HG03103 (cell line): ENCODE measurements at regions not wholly inside any gene's neighbourhood (a gene's known extent, or its start where the extent isn't known, plus 50 kb on each side); places are given as distances from the start of the nearest gene placed in this dataset.

Experiments used
- ATAC-seq: cut with Tn5 transposase; IDR thresholded peaks from one replicate; pipeline ENCODE4 v1.9.1; 2021; ENCODE audit warnings: low read depth; ENCODE audit not compliant: unreplicated experiment

DNA sequence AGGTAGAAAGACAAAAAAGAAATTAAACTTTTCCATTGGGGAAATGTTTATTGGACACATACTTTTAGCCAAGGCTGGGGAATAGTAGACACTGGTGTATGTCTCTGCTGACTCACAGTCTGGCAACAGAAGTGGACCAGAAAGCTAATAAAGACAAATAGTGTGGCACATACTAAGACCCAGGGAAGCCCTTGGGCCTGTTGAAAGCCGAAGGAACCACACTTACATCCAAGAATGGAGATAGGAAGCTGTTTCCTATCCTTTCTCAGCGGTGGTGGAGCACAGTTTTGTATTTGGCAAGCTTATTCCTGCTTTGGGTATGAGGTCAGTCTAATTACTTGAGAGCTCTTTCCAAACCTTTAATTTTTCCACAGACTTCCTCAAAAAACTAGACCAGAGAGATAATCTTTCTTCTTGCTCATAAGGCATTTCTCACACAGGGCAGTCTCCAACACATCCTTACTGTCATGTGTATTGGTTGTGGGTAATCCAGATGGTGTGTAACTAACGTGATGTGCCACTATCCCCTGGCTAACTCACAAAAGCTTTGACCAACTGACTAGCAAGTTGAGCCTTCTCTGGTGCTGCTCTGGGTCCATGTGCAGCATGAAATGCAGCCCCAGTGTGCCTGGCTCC lies 279.1 kb upstream of the IGF1R start:
- ATAC-seq: no peak

DNA sequence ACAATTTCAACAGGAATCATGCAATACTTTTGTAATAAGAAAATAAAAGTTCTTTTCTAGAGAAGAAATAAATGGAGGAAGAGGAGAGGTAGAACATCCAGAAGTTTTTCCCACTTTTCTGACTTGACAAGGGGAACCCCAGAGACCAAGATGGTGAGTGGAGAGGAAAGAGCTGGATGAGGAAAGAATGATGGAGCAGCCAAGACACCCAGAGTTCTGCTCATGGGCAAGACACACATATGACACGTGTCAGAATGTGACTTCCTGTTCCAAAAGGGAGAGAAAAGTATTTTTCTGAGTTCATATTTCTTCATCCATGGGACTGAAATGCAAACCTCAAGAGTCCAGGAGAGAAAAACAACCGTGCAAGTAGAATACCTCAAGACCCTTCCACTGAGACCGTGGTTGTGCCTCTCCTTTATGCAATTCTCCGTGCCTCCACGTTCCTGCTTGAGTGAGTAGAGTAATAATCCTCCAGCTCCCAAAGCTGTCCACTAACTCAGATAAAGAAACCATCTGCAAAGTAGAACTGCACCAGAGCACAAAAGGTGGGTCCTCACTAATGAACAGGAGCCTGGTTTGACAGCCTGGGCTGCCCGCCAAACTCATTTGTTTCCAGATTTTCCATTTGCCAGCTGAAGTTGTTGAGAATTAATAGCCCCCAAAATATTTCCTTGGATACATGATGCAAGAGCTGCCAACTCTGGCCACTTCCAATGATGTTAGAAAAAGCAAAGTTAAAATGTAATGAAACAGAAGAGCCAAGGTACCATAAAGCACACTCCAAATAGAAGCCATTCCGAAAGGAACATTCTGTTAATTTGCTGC lies 272.6 kb upstream of the IGF1R start:
- no peak for ATAC-seq

DNA sequence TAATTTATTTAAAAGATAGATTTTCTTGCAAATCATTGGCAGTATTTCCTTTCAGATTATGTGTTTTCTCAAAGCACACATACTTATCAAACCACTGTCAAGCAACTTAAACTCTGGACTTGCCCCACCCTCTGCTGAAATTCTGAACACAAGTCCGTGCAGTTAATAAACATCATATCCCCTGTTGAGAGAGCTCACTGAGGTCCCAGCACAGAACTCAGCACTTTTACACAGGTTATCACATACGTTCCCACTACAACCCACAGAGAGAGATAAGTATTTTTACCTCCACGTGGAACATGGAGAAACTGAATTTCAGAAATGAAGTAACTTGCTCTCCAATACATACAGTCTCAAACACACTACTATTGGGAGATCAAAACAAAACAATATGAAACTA lies 267.6 kb upstream of the IGF1R start:
- no peak for ATAC-seq

DNA sequence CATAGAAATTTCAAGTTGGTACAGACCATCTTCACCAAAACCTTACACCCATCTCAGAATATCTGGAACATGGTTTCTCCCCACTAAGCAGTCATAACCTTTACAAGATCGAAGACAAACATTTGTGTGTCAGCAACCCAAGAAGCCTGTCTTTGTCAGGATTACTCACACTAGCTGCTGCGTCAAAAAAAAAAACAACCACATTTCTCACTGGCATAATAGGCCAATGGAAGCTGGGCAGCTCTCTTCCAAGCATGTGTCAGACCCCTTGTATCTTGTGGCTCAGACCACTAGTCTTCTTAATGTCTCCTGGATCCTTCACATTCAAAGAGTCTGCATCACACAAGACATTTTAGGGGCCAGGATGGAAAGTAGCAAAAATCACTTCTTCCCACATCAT lies 266.9 kb upstream of the IGF1R start:
- ATAC-seq: no peak

DNA sequence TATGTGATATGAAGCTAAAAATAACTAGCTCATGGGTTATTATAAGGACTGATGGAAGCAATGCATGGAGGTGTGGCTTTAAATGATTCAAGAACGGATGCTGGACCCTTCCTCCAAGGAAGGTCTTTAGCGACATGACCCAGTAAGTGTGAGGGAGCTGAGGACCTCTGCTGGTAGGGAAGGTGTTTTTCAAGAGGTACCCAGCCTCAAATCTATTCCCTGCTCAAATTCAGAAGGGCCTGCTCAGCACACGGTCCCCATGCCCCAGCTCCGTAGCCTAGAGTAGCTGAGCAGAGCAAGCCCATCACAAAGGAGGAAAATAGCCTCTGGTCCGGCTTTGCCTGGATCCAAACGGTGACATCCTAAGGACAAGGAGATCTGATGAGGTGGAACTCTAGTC lies 266.2 kb upstream of the IGF1R start:
- no peak for ATAC-seq

DNA sequence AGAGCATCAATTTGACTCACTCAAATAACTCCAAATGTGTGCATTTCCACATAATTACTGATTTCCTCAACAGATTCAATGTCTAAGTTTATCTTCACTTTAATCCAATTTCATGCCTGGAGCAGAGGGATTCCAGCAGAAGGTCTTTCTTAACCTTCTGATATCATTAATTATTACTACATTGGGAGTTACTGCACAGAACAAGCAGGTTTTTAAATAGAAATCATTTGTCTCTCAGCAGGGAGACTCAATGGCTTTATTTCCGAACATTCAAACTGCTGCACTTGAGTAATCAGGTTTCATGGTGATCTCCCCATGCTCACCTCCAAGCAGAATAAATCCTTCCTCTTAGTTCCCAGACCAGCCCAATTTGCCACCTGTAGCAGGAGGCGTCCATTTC lies 264.8 kb upstream of the IGF1R start:
- ATAC-seq: no peak

DNA sequence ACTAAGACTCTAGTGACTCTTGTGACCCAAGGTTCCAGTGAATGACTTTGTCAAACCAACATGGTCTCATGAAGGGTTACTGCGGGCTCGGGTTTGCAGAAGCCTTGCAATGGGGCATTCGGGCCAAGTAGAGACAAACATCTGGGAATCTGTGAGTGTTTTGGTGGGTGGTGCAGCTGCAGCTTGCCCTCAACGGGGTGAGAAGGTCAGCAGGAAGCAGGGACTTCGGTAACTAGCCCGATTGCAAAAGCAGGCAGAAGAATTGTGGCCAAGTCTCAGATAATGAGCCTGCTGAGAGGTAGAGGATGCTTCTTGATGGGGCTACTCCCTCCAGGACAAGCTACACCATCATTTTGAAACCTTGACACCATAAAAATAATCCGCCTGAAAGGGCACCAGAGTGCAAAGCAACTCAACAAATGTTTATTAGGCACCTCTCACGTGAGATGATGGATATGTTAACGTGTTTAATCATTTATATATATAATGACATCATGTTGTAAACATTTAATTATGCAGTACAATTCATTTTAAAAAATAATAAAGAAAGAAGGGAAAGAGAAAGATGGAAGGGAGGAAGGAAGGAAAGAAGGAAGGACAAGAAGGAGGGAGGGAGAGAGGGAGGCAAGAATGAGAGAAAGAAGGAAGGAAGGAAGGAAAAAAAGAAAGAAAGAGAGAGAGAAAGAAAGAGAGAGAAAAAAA lies 263.9 kb upstream of the IGF1R start:
- ATAC-seq: no peak

DNA sequence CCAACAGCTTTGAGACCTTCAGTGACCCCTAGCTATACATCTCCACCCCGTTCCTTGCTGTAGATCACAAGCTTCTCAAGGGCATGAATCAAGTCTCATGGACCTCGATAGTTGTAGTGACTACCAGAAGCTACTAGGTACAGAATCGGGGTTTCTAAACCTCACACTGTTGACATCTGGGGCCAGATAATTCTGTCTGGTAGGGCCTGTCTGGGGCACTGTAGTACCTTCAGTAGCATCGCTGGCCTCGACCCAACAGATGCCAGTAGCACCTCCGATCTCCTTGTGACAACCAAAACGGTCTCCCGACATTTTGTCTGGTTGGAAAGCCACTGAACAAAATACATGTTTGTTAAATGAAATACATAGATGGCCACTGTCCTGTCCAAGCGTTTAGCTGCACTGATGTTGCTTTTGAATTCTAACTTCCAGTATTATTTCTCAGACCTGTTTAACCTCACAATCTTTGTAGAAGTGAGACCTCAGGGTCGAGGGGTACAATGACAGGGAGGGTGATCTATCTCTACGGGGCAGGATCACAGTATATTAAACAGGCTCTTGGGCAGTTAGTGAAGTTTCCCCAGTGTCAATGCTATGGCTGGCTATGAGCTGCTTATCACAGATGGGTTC lies 262.5 kb upstream of the IGF1R start:
- ATAC-seq: no peak

DNA sequence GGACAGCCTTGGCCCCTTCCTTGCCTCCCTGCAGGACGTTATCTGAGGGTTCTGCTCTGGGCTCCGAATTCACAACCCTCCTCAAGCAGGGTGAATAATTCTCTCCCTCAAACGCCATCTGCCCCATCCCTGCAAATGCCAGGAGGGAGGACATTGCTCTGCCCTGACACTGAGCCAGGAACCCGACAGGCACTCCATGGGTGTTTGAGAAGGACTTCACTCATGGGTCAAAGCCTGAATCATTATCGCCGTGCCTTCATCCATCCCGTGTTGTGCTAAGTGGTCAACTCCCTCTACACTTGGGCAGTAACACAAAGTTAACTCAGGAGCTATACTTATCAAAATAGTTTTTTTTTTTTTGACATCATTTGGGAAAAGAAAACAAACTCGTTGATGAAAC lies 261.8 kb upstream of the IGF1R start:
- ATAC-seq: no peak

DNA sequence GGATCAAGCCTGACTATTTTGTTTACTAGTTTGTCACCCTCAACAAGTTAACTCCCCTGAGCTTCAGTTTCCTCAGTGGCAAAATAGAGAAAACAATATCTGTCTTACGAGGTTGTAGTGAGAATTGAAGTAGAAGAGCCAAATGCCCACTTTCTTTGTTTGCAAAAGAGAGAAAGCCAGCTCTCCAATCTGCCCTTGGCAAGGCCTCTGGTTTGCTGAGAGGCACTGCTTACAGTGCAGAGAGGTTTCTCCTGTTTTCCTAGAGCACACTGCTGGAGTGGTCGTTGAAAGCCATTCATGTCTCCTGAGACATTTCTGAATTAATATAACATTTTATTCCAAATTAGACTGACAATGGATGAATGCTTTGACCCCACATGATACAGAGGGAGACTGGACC lies 260.5 kb upstream of the IGF1R start:
- no peak for ATAC-seq

DNA sequence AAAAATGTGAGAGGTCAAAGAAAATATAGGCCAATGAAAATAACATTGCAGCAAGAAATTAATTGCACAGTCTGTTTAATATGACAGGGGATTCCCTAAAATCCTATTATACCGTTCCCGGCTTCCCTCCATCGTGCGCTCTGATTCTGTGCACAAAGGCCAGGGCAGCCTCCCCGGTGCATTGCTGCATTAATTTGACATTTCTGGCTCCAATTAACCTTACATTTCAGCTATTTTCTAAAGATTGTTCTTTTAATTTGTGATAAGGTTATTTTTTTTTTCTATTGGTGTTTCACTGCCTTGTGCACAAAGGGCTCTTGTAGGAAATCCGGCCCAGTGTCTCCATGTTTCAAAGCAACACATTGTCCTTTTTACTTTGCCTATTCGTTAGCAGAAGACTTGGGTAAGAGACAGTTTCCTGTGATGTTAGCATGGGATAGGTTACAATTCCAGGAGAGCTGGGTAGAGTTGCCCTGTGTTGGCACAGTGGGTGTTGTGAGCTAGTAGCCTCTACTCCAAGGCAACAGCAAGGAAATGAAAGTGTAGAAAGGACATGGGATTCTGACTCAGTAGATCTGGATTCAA lies 257.3 kb upstream of the IGF1R start:
- no peak for ATAC-seq

DNA sequence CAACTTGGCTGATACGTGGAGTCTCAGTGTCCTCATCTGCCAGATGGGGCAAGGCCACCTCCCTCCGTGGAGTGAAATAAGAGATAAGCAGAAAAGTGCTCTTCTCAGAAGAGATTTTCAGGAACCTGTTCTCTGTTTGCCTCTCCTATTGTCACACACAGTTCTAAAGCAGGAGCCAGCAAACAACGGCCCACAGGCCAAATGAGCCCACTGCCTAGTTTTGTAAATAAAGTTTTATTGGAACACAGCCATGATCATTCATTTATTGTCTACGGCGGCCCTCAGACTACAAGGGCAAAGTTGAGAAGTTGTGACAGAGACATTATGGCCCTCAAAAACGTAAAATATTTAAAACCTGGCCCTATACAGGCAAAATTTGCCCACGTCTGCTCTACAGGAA lies 256.8 kb upstream of the IGF1R start:
- ATAC-seq: no peak

DNA sequence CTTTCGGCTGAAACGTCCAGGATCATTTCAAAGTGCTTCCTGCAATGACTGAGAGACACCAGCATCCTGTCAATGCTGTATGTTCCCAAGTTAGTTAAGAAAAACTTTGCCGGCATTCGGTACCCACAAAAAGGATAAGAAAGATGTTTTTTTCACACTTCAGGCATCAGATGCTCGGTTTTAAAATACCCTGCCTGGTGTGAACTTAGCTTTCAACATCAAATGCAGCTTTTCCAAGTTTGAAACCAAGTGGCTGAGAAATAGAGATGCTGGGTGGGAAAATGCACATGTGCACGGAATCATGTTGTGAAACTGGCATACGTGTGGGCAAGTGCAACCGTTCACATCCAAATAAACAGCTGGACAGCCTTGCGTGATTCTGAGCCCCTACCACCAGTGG lies 254.9 kb upstream of the IGF1R start:
- no peak for ATAC-seq

DNA sequence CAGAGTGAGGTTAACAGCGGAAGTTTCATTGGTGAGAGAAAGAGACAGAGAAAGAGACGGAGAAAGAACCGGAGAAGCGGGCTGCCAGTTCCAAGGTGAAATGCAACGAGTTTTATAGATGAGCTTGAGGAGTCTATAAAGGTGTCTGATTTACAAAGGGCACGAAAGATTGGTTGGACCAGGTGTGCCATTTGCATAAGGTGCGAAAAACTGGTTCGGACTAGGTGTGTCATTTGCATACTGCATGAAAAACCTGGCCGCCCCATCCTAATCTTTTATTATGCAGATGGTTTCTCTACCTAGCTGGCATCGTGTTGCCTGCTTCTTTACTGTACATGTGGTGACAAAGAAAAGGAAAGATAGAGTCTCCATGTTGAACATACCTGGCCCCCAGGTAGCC lies 253.8 kb upstream of the IGF1R start:
- no peak for ATAC-seq

DNA sequence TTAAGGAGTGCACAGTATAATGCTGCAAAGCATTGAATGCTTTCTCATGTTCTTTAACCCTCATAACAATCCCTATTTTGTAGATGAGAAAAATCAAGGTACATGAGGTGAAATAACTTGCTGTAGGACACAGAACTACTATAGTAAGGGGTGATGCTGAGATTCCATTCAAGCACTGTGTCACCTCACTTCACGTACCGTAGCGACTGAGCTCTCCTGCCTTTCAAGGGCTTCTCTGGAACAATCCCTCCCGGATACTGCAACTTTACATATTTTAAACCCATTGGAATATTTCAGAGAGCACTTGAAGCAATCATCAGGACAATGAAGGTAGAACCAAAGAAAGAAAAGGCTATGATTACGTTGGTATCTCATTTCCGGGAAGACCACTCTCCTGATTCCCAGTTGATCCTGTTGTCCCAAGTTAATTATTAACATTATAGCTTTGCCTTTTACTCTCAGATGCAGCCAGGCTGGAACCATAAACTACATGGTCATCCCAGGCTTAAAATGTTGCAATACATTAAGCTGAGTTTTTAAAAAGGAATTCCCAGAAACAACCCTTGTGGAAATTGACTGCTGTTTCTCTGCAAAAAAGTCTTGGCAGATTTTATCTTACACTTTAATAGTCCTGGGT lies 252.2 kb upstream of the IGF1R start:
- no peak for ATAC-seq

DNA sequence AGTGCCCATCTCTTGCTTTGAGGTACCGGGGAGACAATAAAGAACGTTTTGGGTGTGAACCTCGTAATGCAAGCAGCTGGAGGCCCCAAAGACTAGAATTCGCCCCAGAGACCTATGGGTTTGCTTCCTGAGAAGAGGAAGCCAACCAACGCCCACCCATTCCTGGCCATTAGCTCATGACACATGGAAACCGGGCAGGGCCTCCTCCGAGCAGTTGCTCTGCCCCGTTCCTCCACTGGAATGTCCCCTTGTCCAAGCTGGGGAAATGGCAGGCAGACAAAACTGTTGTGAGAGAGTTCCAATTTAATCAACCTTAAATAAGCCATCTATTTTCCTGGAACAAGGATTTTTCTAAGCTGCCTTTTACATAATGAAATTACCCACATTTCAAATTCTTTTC lies 250.9 kb upstream of the IGF1R start:
- ATAC-seq: no peak

DNA sequence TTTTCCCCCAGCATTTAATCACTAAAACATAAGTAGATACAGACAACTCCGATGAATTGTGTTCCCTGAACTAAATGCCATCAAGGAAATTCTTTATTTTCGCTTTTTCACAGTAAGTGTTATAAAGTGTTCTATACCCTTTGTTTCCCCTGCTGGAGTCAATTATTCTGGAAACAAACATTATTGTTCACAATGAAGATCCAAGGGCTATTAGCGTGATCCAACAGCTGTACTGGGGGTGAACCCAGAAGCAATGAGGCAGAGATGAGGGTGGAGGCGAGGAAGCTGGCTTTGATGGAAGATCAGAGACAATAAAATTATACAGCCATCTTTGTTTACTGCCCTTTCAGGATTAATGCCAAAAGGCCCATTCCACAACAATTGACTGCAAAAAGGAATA lies 250.3 kb upstream of the IGF1R start:
- no peak for ATAC-seq

DNA sequence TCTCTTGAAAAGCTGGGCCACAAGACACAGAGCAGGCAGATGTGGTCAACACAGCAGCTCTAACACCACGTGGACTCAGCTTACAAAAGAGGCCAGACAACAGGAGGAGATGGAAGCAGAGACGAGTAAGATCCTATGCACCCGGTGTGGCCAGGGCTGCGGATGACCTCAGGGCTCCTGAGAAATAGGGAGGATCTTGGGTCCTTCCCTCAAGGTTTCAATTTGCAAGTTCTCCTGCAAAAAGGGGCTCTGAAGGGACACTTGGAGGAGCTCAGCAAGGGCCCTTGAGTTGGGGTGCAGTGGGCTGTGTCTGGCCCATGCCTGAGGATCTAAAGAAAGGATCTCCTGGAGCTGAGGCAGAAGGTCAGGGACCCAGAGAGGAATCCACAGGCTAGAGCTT lies 249.5 kb upstream of the IGF1R start:
- no peak for ATAC-seq

DNA sequence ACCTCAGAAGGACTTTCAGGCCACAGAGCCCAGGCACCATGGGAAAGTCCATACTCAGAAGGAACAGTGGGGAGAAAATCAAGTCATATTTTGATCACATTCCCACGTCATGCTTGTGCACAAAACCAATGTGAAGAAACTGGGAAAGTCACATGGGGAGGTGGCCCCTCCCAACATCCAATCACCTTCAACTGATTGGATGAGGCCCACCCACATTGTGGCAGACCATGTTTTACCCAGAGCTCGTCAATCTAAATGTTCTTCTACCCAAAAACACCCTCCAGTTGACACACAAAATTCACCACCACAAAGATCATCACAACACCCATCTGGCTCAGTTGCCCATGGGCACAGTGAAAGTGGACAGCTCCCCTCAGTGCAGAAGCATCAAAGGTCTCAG lies 248.2 kb upstream of the IGF1R start:
- ATAC-seq: no peak

DNA sequence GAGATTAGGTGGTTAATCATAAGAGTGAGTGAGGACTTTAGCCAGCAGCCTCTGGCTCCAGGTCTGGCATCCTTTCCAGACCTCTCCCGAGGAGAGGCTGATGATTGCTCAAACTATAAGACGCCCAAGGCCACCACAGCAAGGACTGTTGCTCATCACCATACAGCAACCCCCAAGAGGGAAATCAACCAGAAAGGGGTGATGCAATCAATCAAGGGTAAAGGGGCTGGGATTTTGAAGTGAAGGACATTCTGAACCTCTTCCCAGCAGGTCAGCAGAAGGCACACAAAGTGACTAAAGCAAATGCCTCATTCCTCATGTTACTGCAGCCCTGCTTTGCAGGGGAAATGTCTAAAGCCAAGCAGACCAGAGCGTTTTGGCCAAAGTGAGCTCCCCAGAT lies 247.3 kb upstream of the IGF1R start:
- no peak for ATAC-seq

DNA sequence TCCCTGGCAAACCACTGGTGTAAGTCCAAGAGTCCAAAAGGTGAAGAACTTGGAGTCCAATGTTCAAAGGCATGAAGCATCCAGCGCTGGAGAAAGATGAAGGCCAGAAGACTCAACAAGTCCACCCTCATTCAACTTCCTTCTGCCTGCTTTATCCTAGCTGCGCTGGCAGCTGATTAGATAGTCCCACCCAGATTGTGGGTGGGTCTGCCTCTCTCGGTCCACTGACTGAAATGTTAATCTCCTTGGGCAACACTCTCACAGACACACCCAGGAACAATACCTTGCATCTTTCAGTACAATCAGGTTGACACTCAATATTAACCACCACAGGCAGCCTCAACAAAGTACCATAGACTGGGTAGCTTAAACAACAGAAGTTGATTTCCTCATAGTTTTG lies 245.9 kb upstream of the IGF1R start:
- no peak for ATAC-seq
